Chondrocyte (in vitro differentiated cells): ENCODE measurements at regions not wholly inside any gene's neighbourhood (a gene's known extent, or its start where the extent isn't known, plus 50 kb on each side); places are given as distances from the start of the nearest gene placed in this dataset.
"Not testable (repeated sequence)": the region's sequence is repeated elsewhere in the genome, so short reads cannot be mapped to it uniquely, and the experiment has no call there.

Experiments used
- DNase-seq: peaks from one replicate; pipeline ENCODE4 v3.0.0; 2021; ENCODE audit warnings: mixed read lengths, low spot score
- H3K27ac Mint-ChIP-seq: one replicate; pipeline ENCODE4 v1.8.0; 2021; ENCODE audit warnings: mild to moderate bottlenecking, moderate library complexity, mixed read lengths; ENCODE audit not compliant: unreplicated experiment
- H3K27me3 Mint-ChIP-seq: 2 replicates; pipeline ENCODE4 v1.8.0; 2021; ENCODE audit warnings: low read depth, mixed read lengths
- H3K36me3 Mint-ChIP-seq: 2 replicates; pipeline ENCODE4 v1.8.0; 2021; ENCODE audit warnings: low read depth, mixed read lengths
- H3K4me1 Mint-ChIP-seq: 2 replicates; pipeline ENCODE4 v1.8.0; 2021; ENCODE audit warnings: low read depth, mild to moderate bottlenecking, mixed read lengths
- H3K4me3 Mint-ChIP-seq: one replicate; pipeline ENCODE4 v1.8.0; 2021; ENCODE audit warnings: mild to moderate bottlenecking, moderate library complexity, mixed read lengths; ENCODE audit not compliant: unreplicated experiment
- H3K9me3 Mint-ChIP-seq: 2 replicates; pipeline ENCODE4 v1.8.0; 2021; ENCODE audit warnings: low read depth, mixed read lengths
- CTCF ChIP-seq: fragments of 200-600 bp; sonication (generic); IDR thresholded peaks from 2 replicates; pipeline ENCODE4 v1.5.0; 2021; ENCODE audit warnings: antibody characterized with exemption, mild to moderate bottlenecking, moderate library complexity

- DNase-seq = no peak
- Mint-ChIP-seq H3K27ac (no peak overlapping the region), H3K4me3 (no peak overlapping the region), H3K27me3 (no peaks in the 10 kb centered on the region), H3K4me1 (peaks cover 22% of the 10 kb centered on the region), H3K9me3 (peaks cover 2% of the 10 kb centered on the region), H3K36me3 (no peaks in the 10 kb centered on the region)
- TF ChIP-seq CTCF = no peak
These were observed 269.2 kb upstream of the DAAM1 start for GRCh38 chr14:58919217-58919616.

- no peak for TF ChIP-seq CTCF
- no peaks in the 10 kb centered on the region for H3K27me3 Mint-ChIP-seq
These were observed 268.2 kb upstream of the DAAM1 start for GRCh38 chr14:58920230-58920629.

DNA sequence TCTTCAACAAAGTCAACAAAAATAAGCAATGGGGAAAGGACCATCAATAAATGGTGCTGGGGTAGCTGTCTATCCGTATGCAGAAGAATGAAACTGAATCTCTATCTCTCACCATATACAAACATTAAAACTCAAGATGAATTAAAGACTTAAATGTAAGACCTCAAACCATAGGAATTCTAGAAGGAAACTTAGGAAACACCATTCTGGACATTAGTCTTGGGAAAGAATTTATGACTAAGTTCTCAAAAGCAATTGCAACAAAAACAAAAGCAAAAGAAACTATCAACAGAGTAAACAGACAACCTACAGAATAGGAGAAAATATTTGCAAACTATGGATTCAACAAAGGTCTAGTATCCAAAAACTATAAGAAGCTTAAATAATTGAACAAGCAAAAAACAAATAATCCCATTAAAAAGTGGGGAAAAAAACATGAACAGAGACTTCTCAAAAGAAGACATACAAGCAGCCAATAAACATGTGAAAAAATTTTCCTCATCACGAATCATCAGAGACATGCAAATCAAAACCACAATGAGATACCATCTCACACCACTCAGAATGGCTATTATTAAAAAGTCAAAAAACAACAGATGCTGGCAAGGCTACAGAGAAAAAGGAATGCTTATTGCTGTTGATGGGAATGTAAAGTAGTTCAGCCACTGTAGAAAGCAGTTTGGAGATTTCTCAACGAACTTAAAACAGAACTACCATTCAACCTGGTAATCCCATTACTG is 266.1 kb upstream of the DAAM1 start:
- H3K9me3 Mint-ChIP-seq = peaks cover 19% of the 10 kb centered on the region
- DNase-seq = not testable (repeated sequence)

More at GRCh38 chr14:58920230-58920629, 268.2 kb upstream of the DAAM1 start:
- Mint-ChIP-seq H3K36me3 (no peaks in the 10 kb centered on the region), H3K4me3 (no peak overlapping the region), H3K27ac (no peak overlapping the region), H3K4me1 (peaks cover 22% of the 10 kb centered on the region), H3K9me3 (peaks cover 7% of the 10 kb centered on the region)
- DNase-seq = no peak

DNA sequence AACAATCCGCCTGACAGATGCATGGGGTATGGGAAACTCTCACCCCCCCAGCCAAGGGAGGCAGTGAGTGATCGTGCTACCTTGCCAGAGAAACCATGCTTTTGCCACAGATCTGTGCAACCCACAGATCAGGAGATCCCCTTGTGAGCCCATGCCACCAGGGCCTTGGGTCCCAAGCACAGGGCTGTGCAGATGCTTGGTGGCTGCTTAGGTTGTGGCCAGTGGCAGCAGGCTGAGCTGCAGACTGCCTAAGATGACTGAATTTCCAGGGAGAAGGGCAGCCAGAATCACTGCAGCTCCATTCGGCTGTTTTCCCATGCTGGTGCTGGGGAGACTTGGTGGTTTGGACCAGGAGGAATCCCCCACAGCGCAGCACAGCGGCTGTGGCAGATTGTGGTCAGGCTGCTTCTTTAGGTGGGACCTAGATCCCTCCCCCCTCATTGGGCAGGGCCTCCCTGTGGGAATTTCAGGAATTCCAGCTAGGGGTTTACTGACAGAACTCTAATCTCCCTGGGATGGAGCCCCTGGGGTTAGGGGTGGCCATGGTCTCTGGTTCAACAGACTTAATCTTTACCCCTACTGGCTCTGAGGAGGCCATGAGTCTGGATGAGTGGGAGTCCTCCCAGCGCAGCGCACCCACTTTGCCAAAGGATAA is 264.6 kb upstream of the DAAM1 start:
- H3K9me3 Mint-ChIP-seq = peaks cover 30% of the 10 kb centered on the region
- H3K4me3 Mint-ChIP-seq = no peak overlapping the region
- DNase-seq = no peak
- H3K27me3 Mint-ChIP-seq = no peaks in the 10 kb centered on the region
- no peaks in the 10 kb centered on the region for H3K36me3 Mint-ChIP-seq
- TF ChIP-seq CTCF = no peak
- H3K4me1 Mint-ChIP-seq = peaks cover 17% of the 10 kb centered on the region
- H3K27ac Mint-ChIP-seq = no peak overlapping the region

More for the DNA sequence above, 266.1 kb upstream of the DAAM1 start:
- H3K4me1 Mint-ChIP-seq = peaks cover 26% of the 10 kb centered on the region
- not testable (repeated sequence) for H3K27me3 Mint-ChIP-seq, H3K36me3 Mint-ChIP-seq, H3K27ac Mint-ChIP-seq, H3K4me3 Mint-ChIP-seq

DNA sequence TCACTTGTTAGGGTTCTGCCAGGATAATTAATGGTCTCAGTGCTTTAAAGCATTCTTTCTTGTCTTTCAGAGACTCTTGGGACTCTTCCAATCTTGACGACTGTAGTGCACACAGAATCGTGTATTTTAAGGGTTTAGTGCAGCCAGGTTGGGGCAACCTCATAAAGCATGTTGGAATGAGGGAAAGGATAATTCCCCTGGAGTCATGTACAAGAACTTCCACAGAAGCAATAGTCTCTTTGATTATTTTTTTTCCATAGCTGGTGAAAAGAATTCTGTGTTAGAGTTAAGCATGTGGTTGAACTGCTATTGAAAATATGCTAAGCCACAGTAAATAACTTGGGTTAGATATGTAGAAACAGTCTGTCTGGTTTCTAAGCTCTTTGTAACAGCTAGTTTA is 246.8 kb upstream of the DAAM1 start:
- no peaks in the 10 kb centered on the region for H3K36me3 Mint-ChIP-seq
- peaks cover 30% of the 10 kb centered on the region for H3K4me1 Mint-ChIP-seq
- no peaks in the 10 kb centered on the region for H3K27me3 Mint-ChIP-seq
- H3K27ac Mint-ChIP-seq = peak overlapping the region; percentile 34
- DNase-seq = no peak
- H3K4me3 Mint-ChIP-seq = no peak overlapping the region
- H3K9me3 Mint-ChIP-seq = peaks cover 8% of the 10 kb centered on the region
- TF ChIP-seq CTCF = no peak
